HepG2 (cell line): ENCODE measurements at regions not wholly inside any gene's neighbourhood (a gene's known extent, or its start where the extent isn't known, plus 50 kb on each side); places are given as distances from the start of the nearest gene placed in this dataset.
A peak's percentile ranks its signal among the peaks of the same experiment; 100 is the strongest.

ENCODE experiments used
- ATAC-seq: fragments of 200-7000 bp; cut with Tn5 transposase; 3 replicates; pipeline ENCODE4 v1.9.1; 2020; ENCODE audit warnings: mild to moderate bottlenecking, moderate library complexity
- BruUV-seq: library from RNA; stranded (reverse); fragments of 400-500 nt; replicated peaks from 2 replicates; lab custom pipeline; 2021; lab: Mats Ljungman, UMichigan
- CTCF ChIA-PET: fragments of 300-600 bp; formaldehyde crosslinking; extraction: SDS; loops from one replicate; lab custom pipeline; 2021; ENCODE audit warnings: low total read pairs, inconsistent platforms, low intra/inter-chr PET ratio; lab: Yijun Ruan, JAX
- POLR2A ChIA-PET: fragments of 350-600 bp; sonication (Branson Sonifier 250); formaldehyde crosslinking; loops from one replicate; lab custom pipeline; 2020; ENCODE audit warnings: antibody characterized with exemption, inconsistent platforms; lab: Yijun Ruan, JAX
- DNase-seq: peaks from one replicate; pipeline ENCODE4 v3.0.0-alpha.2; 2015; ENCODE audit warnings: low spot score
- FAIRE-seq: peaks from 3 replicates; lab custom pipeline; 2011; peaks lifted over from hg19 to GRCh38; lab: Jason Lieb, UNC
- H2AFZ ChIP-seq: one replicate; pipeline ENCODE4 v1.6.1; 2011; ENCODE audit warnings: low read length, inconsistent platforms
- H3K27ac ChIP-seq: fragments of 300-600 bp; 3 replicates; pipeline ENCODE4 v1.8.0; 2011; ENCODE audit warnings: mixed run types, mild to moderate bottlenecking, mixed read lengths, low read length, inconsistent platforms; ENCODE audit not compliant: insufficient read depth; ENCODE audit errors: extremely low read length
- H3K27me3 ChIP-seq, 2 experiments: fragments of 200-600 bp in 1 of 2; 2 replicates in 1 of 2; 3 replicates in 1 of 2; pipeline versions ENCODE4 v1.6.0 to v1.8.0; 2011; ENCODE audit warnings: low read length in 2 of 2, mild to moderate bottlenecking in 2 of 2, moderate library complexity in 2 of 2, inconsistent platforms in 1 of 2; ENCODE audit not compliant: insufficient read depth in 2 of 2, control insufficient read depth in 1 of 2
- H3K36me3 ChIP-seq, 2 experiments: fragments of 200-600 bp in 1 of 2; replicated peaks in 1 of 2; 2 replicates in 1 of 2; 3 replicates in 1 of 2; pipeline versions ENCODE4 v1.5.1 to v1.8.0; 2011; ENCODE audit warnings: low read length in 2 of 2, inconsistent platforms in 1 of 2; ENCODE audit not compliant: insufficient read depth in 2 of 2, control insufficient read depth in 1 of 2
- H3K4me1 ChIP-seq: 2 replicates; pipeline ENCODE4 v1.5.1; 2012; ENCODE audit warnings: low read length, inconsistent platforms; ENCODE audit not compliant: insufficient read depth
- H3K4me2 ChIP-seq: 2 replicates; pipeline ENCODE4 v1.6.0; 2011; ENCODE audit warnings: low read depth, low read length, inconsistent platforms
- H3K4me3 ChIP-seq, 3 experiments: fragments of 200-600 bp in 1 of 3; sonication (generic), shearing (Covaris generic) in 1 of 3; replicated peaks in 1 of 3; 2 replicates each; pipeline ENCODE4 v1.5.1; 2011 to 2016; ENCODE audit warnings: low read length in 3 of 3, inconsistent platforms in 2 of 3, low read depth in 2 of 3, mild to moderate bottlenecking in 2 of 3, control low read depth in 1 of 3, mixed read lengths in 1 of 3; ENCODE audit not compliant: insufficient read depth in 1 of 3
- H3K79me2 ChIP-seq: one replicate; pipeline ENCODE4 v1.6.1; 2011; ENCODE audit warnings: low read length, inconsistent platforms; ENCODE audit not compliant: insufficient read depth
- H3K9ac ChIP-seq: 2 replicates; pipeline ENCODE4 v1.6.0; 2011; ENCODE audit warnings: mild to moderate bottlenecking, low read depth, low read length, inconsistent platforms; ENCODE audit not compliant: insufficient read depth
- H3K9me3 ChIP-seq: 2 replicates; pipeline ENCODE4 v1.5.1; 2012; ENCODE audit warnings: mild to moderate bottlenecking, low read length
- H4K20me1 ChIP-seq: 2 replicates; pipeline ENCODE4 v1.6.0; 2011; ENCODE audit warnings: inconsistent platforms, mild to moderate bottlenecking, low read length, moderate library complexity; ENCODE audit not compliant: insufficient read depth
- CEBPB ChIP-seq: IDR thresholded peaks from 2 replicates; pipeline ENCODE4 v1.6.1; 2011; ENCODE audit warnings: low read depth, low read length, improper control_type of control experiment, borderline replicate concordance
- KLF16 ChIP-seq, 2 experiments: sonication (generic) in 1 of 2; formaldehyde crosslinking in 1 of 2; IDR thresholded peaks; 2 replicates each; pipeline versions ENCODE4 v1.6.1 to v1.8.0; 2016 to 2023; ENCODE audit warnings: missing genetic modification reagents in 2 of 2, missing compliant biosample characterization in 1 of 2
- NR2F6 ChIP-seq, 2 experiments: IDR thresholded peaks; 2 replicates each; pipeline ENCODE4 v1.6.1; 2016; ENCODE audit warnings: antibody characterized with exemption in 1 of 2, mild to moderate bottlenecking in 1 of 2
- SETDB1 ChIP-seq: sonication (generic); formaldehyde crosslinking; IDR thresholded peaks from 2 replicates; pipeline ENCODE4 v1.5.1; 2020; ENCODE audit warnings: missing genetic modification reagents, mild to moderate bottlenecking, borderline replicate concordance
- SNAI1 ChIP-seq: sonication (generic); formaldehyde crosslinking; IDR thresholded peaks from 2 replicates; pipeline ENCODE4 v1.5.0; 2020; ENCODE audit warnings: mild to moderate bottlenecking, missing genetic modification reagents, borderline replicate concordance
- SNRNP70 ChIP-seq: fragments of 200-400 bp; formaldehyde crosslinking; IDR thresholded peaks from 2 replicates; pipeline ENCODE4 v1.6.1; 2017; ENCODE audit warnings: mild to moderate bottlenecking, low read depth, low read length, moderate library complexity
- ZGPAT ChIP-seq: IDR thresholded peaks from 2 replicates; pipeline ENCODE4 v1.6.1; 2016; ENCODE audit warnings: mild to moderate bottlenecking
- WGBS: methylation state at CpG from one replicate; pipeline ENCODE4 v1.1.6; 2017; ENCODE audit warnings: low lambda C conversion rate; 5-methylcytosine and 5-hydroxymethylcytosine counted together
- in situ Hi-C: cut with HindIII; loops from 2 replicates; pipeline ENCODE4 v1.10.0; 2017; ENCODE audit warnings: low pct_unique_long_range_greater_than_20kb; ENCODE audit not compliant: extremely low pct_ligation_motif_present
- intact Hi-C: fragments of 100-400 bp; cut with micrococcal nuclease; formaldehyde crosslinking; loops from one replicate; pipeline ENCODE4 v1.10.0; 2022; ENCODE audit not compliant: unreplicated experiment

DNA sequence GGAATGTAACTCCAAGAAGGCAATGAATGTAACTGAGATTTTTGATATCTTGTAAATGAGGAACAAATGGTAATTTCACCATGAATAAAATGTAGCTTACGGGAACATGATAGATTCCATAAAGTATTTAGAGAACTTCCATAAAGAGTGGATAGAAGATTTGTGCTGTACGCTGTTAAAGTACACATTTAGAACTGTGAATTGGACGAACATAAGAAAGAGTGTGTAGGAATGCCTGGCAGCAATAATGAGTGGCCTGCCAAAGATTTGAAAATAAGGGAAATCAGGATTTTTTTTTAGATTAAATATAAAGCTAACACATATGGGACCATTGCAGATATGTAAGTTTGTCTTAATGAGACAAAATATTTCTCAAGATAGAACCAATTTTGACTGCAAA lies 1153.3 kb upstream of the EYS start (continued):
- TF ChIP-seq SNRNP70 = no peak
- no peak for TF ChIP-seq SNAI1 (CRISPR knock-in tag)
- no peak for TF ChIP-seq SETDB1 (CRISPR knock-in tag)
- TF ChIP-seq ZGPAT = no peak
- TF ChIP-seq KLF16 (CRISPR knock-in tag; IDR thresholded peaks at IDR 0.05) = no peak

DNA sequence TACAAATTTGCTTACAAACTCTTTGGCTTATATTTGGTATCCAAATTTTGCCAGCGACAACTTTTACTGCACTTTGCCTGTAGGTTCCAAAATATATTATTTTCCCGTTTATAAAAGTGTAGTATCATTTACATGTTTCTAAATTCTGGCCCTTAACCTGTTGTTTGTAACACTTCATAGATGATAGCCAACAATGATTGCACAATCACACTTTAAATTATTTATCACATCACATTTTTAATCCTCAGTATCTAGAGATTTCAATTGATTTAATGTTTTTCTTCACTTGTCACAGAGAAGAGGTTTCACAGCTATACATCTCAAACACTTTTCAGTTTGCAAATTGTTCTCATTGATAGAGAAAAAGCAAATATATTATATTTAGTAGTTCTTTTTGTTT lies 1151.2 kb upstream of the EYS start:
- Histone ChIP-seq H2AFZ (no peak overlapping the region), H4K20me1 (no peaks in the 10 kb centered on the region), H3K4me3 (no peak overlapping the region), H3K27me3 (no peaks in the 10 kb centered on the region), H3K4me2 (no peak overlapping the region), H3K9me3 (no peaks in the 10 kb centered on the region), H3K4me1 (no peaks in the 10 kb centered on the region), H3K9ac (no peak overlapping the region), H3K79me2 (no peaks in the 10 kb centered on the region), H3K36me3 (no peaks in the 10 kb centered on the region), H3K27ac (no peak overlapping the region)
- WGBS = 1% methylated on average over 2 of the region's 2 CpGs
- CTCF ChIA-PET = no interaction called here
- BruUV-seq = no TSS peak
- ATAC-seq = no peak
- intact Hi-C loops = no loop called here
- DNase-seq = no peak
- TF ChIP-seq NR2F6 (IDR thresholded peaks at IDR 0.05) (no peak), NR2F6 (CRISPR knock-in tag; IDR thresholded peaks at IDR 0.05) (no peak), CEBPB (peak; percentile 80)
- POLR2A ChIA-PET = no interaction called here
- in situ Hi-C loops = no loop called here
- FAIRE-seq = no peak
